H1 (cell line): ENCODE measurements at regions not wholly inside any gene's neighbourhood (a gene's known extent, or its start where the extent isn't known, plus 50 kb on each side); places are given as distances from the start of the nearest gene placed in this dataset.

ENCODE experiments used
- CEBPB ChIP-seq: IDR thresholded peaks from 2 replicates; pipeline ENCODE4 v1.6.1; 2012; ENCODE audit warnings: low read depth, low read length
- MAFK ChIP-seq: IDR thresholded peaks from 2 replicates; pipeline ENCODE4 v1.6.1; 2012; ENCODE audit warnings: low read depth, mild to moderate bottlenecking, improper control_type of control experiment, low read length
- PHF8 ChIP-seq: fragments of 200-600 bp; sonication (generic); conservative IDR thresholded peaks from 2 replicates; pipeline ENCODE4 v1.7.1; 2012; ENCODE audit warnings: low read depth, mild to moderate bottlenecking, inconsistent platforms, low read length, moderate library complexity
- RFX5 ChIP-seq: IDR thresholded peaks from 2 replicates; pipeline ENCODE4 v1.6.1; 2011; ENCODE audit warnings: low read depth, low read length, improper control_type of control experiment, borderline replicate concordance
- SIRT6 ChIP-seq: IDR thresholded peaks from one replicate; pipeline ENCODE4 v1.7.1; 2012; ENCODE audit warnings: low read length, inconsistent platforms
- TF ChIP-seq, protein P1 (sequence below): fragments of 300-600 bp; sonication (generic); IDR thresholded peaks from 2 replicates; pipeline ENCODE4 v1.7.1; 2012; ENCODE audit warnings: low read length, moderate library complexity, mild to moderate bottlenecking, inconsistent platforms; ENCODE audit not compliant: insufficient replicate concordance
- TF ChIP-seq, protein P2 (sequence below), 3 experiments: IDR thresholded peaks; 1 replicate in 2 of 3; 2 replicates in 1 of 3; pipeline versions ENCODE4 v1.5.1 to v1.6.1; 2011; ENCODE audit warnings: low read length in 3 of 3, mild to moderate bottlenecking in 3 of 3, inconsistent platforms in 2 of 3, low read depth in 1 of 3, moderate library complexity in 1 of 3; ENCODE audit not compliant: insufficient read depth in 1 of 3; ENCODE audit errors: control extremely low read depth in 1 of 3

DNA sequence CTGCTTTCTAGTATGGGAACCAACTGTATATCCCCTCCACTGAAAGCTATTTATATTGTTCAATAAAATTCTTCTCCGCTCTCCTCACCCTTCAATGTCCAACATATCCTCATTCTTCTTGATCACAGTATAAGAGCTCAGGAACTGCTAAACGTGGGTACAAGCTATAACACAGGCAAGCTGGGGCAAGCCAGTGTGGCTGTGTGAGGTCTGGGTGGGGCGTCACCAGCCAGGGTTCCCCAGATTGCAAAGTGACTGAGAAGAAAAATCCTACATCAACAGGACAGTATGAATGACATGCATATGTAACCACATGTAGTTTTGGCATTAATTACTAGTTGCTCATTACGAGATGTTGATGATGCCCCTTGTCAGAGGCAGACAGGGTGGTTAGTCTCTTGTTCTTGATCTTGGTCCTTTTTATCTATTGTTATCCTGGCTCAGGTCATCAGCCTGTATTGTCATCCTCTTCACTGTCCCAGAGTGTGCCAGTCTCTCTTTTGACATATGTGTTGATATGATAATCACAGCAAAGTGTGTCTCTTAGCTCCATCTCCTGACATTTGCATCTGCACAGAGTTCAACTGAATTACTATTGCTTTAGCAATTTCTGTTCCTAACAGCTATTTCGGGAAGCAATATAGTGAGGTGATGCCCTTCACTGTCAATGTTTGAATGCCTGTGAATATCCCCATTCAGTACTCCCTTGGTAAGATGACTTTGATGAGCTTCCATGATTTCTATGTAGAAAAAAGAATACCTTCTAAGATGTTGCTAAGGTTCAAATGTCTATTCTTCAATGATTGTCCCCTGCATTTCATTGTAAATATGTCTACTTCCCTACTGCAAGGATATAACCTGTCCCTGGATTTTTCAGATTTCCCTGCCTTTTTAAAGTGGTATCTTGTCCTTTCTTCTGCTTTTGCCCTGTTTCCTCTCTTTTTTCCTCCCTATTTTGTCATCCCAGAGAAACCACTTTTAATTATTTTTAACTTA is 140.3 kb downstream of the MAT2B start (continued):
- TF ChIP-seq, protein P1, sequence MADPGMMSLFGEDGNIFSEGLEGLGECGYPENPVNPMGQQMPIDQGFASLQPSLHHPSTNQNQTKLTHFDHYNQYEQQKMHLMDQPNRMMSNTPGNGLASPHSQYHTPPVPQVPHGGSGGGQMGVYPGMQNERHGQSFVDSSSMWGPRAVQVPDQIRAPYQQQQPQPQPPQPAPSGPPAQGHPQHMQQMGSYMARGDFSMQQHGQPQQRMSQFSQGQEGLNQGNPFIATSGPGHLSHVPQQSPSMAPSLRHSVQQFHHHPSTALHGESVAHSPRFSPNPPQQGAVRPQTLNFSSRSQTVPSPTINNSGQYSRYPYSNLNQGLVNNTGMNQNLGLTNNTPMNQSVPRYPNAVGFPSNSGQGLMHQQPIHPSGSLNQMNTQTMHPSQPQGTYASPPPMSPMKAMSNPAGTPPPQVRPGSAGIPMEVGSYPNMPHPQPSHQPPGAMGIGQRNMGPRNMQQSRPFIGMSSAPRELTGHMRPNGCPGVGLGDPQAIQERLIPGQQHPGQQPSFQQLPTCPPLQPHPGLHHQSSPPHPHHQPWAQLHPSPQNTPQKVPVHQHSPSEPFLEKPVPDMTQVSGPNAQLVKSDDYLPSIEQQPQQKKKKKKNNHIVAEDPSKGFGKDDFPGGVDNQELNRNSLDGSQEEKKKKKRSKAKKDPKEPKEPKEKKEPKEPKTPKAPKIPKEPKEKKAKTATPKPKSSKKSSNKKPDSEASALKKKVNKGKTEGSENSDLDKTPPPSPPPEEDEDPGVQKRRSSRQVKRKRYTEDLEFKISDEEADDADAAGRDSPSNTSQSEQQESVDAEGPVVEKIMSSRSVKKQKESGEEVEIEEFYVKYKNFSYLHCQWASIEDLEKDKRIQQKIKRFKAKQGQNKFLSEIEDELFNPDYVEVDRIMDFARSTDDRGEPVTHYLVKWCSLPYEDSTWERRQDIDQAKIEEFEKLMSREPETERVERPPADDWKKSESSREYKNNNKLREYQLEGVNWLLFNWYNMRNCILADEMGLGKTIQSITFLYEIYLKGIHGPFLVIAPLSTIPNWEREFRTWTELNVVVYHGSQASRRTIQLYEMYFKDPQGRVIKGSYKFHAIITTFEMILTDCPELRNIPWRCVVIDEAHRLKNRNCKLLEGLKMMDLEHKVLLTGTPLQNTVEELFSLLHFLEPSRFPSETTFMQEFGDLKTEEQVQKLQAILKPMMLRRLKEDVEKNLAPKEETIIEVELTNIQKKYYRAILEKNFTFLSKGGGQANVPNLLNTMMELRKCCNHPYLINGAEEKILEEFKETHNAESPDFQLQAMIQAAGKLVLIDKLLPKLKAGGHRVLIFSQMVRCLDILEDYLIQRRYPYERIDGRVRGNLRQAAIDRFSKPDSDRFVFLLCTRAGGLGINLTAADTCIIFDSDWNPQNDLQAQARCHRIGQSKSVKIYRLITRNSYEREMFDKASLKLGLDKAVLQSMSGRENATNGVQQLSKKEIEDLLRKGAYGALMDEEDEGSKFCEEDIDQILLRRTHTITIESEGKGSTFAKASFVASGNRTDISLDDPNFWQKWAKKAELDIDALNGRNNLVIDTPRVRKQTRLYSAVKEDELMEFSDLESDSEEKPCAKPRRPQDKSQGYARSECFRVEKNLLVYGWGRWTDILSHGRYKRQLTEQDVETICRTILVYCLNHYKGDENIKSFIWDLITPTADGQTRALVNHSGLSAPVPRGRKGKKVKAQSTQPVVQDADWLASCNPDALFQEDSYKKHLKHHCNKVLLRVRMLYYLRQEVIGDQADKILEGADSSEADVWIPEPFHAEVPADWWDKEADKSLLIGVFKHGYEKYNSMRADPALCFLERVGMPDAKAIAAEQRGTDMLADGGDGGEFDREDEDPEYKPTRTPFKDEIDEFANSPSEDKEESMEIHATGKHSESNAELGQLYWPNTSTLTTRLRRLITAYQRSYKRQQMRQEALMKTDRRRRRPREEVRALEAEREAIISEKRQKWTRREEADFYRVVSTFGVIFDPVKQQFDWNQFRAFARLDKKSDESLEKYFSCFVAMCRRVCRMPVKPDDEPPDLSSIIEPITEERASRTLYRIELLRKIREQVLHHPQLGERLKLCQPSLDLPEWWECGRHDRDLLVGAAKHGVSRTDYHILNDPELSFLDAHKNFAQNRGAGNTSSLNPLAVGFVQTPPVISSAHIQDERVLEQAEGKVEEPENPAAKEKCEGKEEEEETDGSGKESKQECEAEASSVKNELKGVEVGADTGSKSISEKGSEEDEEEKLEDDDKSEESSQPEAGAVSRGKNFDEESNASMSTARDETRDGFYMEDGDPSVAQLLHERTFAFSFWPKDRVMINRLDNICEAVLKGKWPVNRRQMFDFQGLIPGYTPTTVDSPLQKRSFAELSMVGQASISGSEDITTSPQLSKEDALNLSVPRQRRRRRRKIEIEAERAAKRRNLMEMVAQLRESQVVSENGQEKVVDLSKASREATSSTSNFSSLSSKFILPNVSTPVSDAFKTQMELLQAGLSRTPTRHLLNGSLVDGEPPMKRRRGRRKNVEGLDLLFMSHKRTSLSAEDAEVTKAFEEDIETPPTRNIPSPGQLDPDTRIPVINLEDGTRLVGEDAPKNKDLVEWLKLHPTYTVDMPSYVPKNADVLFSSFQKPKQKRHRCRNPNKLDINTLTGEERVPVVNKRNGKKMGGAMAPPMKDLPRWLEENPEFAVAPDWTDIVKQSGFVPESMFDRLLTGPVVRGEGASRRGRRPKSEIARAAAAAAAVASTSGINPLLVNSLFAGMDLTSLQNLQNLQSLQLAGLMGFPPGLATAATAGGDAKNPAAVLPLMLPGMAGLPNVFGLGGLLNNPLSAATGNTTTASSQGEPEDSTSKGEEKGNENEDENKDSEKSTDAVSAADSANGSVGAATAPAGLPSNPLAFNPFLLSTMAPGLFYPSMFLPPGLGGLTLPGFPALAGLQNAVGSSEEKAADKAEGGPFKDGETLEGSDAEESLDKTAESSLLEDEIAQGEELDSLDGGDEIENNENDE: no peak
- TF ChIP-seq CEBPB (no peak), MAFK (no peak), SIRT6 (no peak), PHF8 (no peak), RFX5 (no peak)
- TF ChIP-seq, protein P2, sequence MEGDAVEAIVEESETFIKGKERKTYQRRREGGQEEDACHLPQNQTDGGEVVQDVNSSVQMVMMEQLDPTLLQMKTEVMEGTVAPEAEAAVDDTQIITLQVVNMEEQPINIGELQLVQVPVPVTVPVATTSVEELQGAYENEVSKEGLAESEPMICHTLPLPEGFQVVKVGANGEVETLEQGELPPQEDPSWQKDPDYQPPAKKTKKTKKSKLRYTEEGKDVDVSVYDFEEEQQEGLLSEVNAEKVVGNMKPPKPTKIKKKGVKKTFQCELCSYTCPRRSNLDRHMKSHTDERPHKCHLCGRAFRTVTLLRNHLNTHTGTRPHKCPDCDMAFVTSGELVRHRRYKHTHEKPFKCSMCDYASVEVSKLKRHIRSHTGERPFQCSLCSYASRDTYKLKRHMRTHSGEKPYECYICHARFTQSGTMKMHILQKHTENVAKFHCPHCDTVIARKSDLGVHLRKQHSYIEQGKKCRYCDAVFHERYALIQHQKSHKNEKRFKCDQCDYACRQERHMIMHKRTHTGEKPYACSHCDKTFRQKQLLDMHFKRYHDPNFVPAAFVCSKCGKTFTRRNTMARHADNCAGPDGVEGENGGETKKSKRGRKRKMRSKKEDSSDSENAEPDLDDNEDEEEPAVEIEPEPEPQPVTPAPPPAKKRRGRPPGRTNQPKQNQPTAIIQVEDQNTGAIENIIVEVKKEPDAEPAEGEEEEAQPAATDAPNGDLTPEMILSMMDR (IDR thresholded peaks at IDR 0.05; ENCODE audit: control extremely low read depth in 1 of 3, insufficient read depth in 1 of 3, low read depth in 1 of 3, low read length in 3 of 3): no peak
